ENCODE measurements at regions not wholly inside any gene's neighbourhood (a gene's known extent, or its start where the extent isn't known, plus 50 kb on each side); places are given as distances from the start of the nearest gene placed in this dataset.
A peak's percentile ranks its signal among the peaks of the same experiment; 100 is the strongest.

DNA sequence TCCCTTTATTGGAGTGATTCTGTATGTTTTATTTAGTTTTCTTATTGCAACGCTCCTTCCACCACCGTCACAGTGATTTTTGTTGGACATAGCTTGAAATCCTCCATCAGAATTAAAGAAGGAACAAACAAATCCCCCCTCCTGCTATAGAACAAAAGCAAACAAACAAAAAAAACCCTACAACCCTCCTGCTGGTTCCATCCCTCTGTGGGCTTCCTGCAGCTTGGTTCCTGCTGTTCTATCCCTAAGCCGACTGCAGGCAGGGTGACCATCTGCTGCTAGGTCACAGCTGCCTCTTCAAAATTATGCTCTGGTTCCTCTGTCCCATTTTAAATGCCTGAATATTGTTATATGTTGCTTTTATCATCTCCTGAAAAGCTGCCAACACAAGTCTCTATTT, 116.8 kb upstream of the AGA start:
- TF ChIP-seq, protein P1, sequence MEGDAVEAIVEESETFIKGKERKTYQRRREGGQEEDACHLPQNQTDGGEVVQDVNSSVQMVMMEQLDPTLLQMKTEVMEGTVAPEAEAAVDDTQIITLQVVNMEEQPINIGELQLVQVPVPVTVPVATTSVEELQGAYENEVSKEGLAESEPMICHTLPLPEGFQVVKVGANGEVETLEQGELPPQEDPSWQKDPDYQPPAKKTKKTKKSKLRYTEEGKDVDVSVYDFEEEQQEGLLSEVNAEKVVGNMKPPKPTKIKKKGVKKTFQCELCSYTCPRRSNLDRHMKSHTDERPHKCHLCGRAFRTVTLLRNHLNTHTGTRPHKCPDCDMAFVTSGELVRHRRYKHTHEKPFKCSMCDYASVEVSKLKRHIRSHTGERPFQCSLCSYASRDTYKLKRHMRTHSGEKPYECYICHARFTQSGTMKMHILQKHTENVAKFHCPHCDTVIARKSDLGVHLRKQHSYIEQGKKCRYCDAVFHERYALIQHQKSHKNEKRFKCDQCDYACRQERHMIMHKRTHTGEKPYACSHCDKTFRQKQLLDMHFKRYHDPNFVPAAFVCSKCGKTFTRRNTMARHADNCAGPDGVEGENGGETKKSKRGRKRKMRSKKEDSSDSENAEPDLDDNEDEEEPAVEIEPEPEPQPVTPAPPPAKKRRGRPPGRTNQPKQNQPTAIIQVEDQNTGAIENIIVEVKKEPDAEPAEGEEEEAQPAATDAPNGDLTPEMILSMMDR (IDR thresholded peaks at IDR 0.05; ENCODE audit: unreplicated experiment in 3 of 3), result no peak
- Mint-ChIP-seq H3K4me1 (no peaks in the 10 kb centered on the region), H3K36me3 (ENCODE audit: low read depth) (no peaks in the 10 kb centered on the region), H3K27me3 (ENCODE audit: low read depth) (peaks cover 3% of the 10 kb centered on the region), H3K4me3 (no peak overlapping the region), H3K27ac (no peak overlapping the region), H3K9me3 (no peaks in the 10 kb centered on the region)

DNA sequence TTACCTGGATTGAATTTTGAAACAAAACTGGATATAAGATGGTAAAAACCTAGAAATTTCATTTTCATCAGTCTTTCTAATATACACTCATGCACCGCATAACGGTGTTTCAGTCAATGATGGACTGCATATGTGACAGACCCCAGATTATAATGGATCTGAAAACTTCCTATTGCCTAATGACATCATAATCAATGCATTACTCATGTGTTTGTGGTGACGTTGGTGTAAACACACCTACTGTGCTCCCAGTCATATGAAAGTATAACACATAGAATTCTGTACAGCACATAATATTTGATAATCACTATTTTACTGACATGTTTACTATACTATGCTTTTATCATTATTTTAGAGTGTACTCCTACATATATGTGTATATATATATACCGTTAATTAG, 119.9 kb upstream of the AGA start:
- Mint-ChIP-seq H3K4me1 (no peaks in the 10 kb centered on the region), H3K36me3 (ENCODE audit: low read depth) (no peaks in the 10 kb centered on the region), H3K4me3 (no peak overlapping the region), H3K9me3 (no peaks in the 10 kb centered on the region), H3K27ac (no peak overlapping the region), H3K27me3 (ENCODE audit: low read depth) (peaks cover 1% of the 10 kb centered on the region)
- TF ChIP-seq, protein P1 (IDR thresholded peaks at IDR 0.05; ENCODE audit: unreplicated experiment in 3 of 3), result no peak

DNA sequence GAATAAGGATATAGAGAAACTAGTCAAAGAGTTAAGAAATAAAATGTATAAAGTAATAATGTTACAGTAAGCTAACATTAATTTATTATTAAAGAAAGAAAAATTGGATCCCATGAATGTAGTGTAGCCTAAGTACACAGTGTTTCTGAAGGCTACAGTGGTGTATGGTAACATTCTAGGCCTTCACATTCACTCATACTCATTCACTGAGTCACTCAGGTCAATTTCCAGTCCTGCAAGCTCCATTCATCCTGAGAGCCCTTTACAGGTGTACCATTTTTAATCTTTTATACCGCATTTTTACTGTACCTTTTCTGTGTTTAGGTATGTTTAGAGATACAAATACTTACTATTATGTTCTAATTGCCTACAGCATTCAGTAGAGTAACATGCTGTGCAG, 120.6 kb upstream of the AGA start:
- H3K27ac Mint-ChIP-seq, result no peak overlapping the region
- no peaks in the 10 kb centered on the region for H3K4me1 Mint-ChIP-seq
- TF ChIP-seq, protein P1 (IDR thresholded peaks at IDR 0.05; ENCODE audit: unreplicated experiment in 3 of 3), result no peak
- H3K27me3 Mint-ChIP-seq (ENCODE audit: low read depth), result no peaks in the 10 kb centered on the region
- no peaks in the 10 kb centered on the region for H3K36me3 Mint-ChIP-seq (ENCODE audit: low read depth)
- H3K4me3 Mint-ChIP-seq, result no peak overlapping the region
- no peaks in the 10 kb centered on the region for H3K9me3 Mint-ChIP-seq

DNA sequence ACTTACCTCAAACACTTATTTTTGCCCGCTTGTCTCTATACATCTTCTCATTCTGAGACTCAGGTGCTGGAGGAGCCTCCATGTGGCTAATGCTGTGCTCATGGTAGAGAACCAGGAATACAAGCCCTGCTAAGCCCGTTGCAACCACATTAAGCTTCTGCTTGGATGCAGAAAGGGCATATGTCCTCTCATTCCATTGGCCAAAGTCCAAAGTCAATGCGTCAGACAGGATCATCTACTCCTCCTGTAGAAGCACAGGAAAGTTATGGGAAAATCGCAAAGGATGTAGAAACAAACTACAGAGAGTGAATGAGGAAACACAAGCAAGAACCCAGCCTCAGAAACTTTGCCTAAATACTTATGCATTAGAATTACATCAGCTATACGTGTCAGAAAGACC, 124.5 kb upstream of the AGA start:
- TF ChIP-seq, protein P1 (IDR thresholded peaks at IDR 0.05; ENCODE audit: unreplicated experiment in 3 of 3), result no peak
- H3K4me3 Mint-ChIP-seq, result no peak overlapping the region
- no peak overlapping the region for H3K27ac Mint-ChIP-seq

DNA sequence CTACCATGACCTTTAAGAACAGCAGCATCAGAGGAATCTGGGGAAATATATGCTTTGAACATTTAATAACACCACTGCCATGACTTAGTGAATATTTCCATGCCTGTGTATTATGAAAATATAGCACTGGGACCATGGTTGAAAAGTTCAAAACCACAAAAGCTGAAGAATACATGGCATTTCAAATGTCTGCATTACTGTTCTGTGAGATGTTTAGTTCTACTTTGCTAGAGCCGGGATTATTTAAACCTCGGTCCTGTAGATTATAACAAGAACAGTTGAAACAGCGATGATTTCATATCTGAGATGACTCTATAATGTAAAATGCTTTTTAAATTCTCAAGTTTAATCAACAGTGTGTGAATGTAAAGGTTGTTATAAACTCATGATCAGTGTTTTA, 126.7 kb upstream of the AGA start:
- Mint-ChIP-seq H3K27me3 (ENCODE audit: low read depth) (no peaks in the 10 kb centered on the region), H3K27ac (peak overlapping the region in 1 of 3 experiments; percentile 49), H3K4me3 (no peak overlapping the region), H3K36me3 (ENCODE audit: low read depth) (no peaks in the 10 kb centered on the region), H3K9me3 (no peaks in the 10 kb centered on the region), H3K4me1 (peaks cover 6% of the 10 kb centered on the region)
- TF ChIP-seq, protein P1 (IDR thresholded peaks at IDR 0.05; ENCODE audit: unreplicated experiment in 3 of 3), result no peak

More for the DNA sequence above, 124.5 kb upstream of the AGA start:
- Mint-ChIP-seq H3K9me3 (no peaks in the 10 kb centered on the region), H3K27me3 (ENCODE audit: low read depth) (no peaks in the 10 kb centered on the region), H3K36me3 (ENCODE audit: low read depth) (no peaks in the 10 kb centered on the region), H3K4me1 (peaks cover 6% of the 10 kb centered on the region)

DNA sequence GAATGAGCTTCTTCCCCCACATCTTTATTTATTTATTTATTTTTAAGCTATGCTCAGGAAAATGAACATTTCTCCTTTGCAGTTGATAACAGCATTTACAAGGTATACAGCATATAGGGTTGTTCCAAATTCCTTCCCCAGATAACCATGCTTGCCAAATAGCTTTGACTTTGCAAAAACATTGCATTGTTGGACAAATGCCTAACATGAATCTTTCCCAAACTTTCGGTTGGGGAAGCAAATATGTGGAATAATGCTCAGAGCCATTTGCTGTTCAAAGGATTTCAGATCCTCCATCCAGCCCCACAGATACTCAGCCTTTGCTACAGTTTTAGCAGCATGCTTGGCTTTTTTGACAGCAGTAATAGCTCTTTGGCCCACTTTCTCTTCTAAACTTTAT, 127.2 kb upstream of the AGA start:
- no peak overlapping the region for H3K4me3 Mint-ChIP-seq
- H3K4me1 Mint-ChIP-seq, result peaks cover 6% of the 10 kb centered on the region
- no peaks in the 10 kb centered on the region for H3K9me3 Mint-ChIP-seq
- H3K27me3 Mint-ChIP-seq (ENCODE audit: low read depth), result no peaks in the 10 kb centered on the region
- no peaks in the 10 kb centered on the region for H3K36me3 Mint-ChIP-seq (ENCODE audit: low read depth)
- peak overlapping the region in 2 of 3 experiments; percentile 16 to 38 for H3K27ac Mint-ChIP-seq
- TF ChIP-seq, protein P1 (IDR thresholded peaks at IDR 0.05; ENCODE audit: unreplicated experiment in 3 of 3), result no peak
